ENCODE measurements at regions not wholly inside any gene's neighbourhood (a gene's known extent, or its start where the extent isn't known, plus 50 kb on each side); places are given as distances from the start of the nearest gene placed in this dataset.

DNA sequence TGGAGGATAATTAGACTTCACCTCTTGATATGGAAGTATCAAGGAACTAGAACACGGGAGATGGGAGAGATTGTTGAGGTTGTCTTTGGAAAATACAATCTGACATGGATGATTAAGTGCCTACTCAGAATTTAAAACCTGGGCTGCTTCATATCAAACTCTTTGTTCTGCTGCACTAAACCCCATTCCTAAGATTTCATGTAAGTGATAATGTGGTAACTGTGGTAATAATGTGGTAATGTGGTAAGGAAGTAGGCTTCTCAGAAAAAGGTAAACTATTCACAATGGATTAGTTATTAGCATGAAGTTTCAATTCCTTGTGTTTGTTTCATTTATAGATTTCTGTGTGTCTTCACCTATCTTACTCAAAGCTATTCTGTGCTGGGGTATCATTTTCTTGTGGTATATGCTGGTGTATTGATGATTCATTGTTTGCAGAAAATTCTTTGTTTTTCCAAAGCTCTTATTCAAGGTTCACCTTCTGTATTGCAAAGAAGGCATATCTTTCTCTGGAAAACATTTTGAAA lies 129.9 kb upstream of the TAC1 start:
- CTCF ChIA-PET, result no interaction called here
- POLR2A ChIA-PET, result no interaction called here
- TF ChIP-seq TARDBP (IDR thresholded peaks at IDR 0.05), result no peak
- no peak for TF ChIP-seq HDGF (IDR thresholded peaks at IDR 0.05; ENCODE audit: borderline replicate concordance)
- no peak for TF ChIP-seq SUZ12 (IDR thresholded peaks at IDR 0.05)
- no peak for TF ChIP-seq FOXA1 (IDR thresholded peaks at IDR 0.05)
- TF ChIP-seq NFRKB (IDR thresholded peaks at IDR 0.05), result no peak
- DNase-seq (ENCODE audit: extremely low spot score), result no peak

DNA sequence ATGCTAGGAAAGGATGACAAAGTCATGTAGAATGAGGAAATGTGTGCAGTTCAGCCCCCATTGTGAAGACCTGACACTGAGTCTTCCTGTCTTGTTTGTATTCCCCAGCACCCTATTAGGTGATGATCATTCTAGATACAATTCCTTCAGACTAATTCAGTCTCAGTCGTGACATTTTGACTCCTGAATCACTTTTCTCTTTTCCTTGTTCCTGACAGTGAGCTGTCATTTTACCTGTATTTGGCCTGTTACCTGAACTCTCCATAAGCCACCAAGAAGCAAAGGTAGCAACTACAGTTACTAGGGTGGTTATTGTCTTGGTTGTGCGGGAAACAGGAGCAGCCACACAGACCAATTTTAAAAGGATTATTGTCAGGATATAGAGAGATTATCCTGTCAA lies 111.4 kb upstream of the TAC1 start:
- ChIA-PET POLR2A (no interaction called here), CTCF (interaction anchor here (0.6 kb wide), 1 partner anchor 251 kb away, joined by 4 read pairs; no protein-coding TSS in a partner anchor)
- no peak for TF ChIP-seq CTBP1 (IDR thresholded peaks at IDR 0.05; ENCODE audit: borderline replicate concordance)
- no peak for TF ChIP-seq FOXA1 (IDR thresholded peaks at IDR 0.05)
- no peak for TF ChIP-seq FOXM1 (IDR thresholded peaks at IDR 0.05; ENCODE audit: borderline replicate concordance)
- no peak for TF ChIP-seq NFRKB (IDR thresholded peaks at IDR 0.05)
- no peak for TF ChIP-seq TARDBP (IDR thresholded peaks at IDR 0.05)
- no peak for TF ChIP-seq L3MBTL2 (conservative IDR thresholded peaks at IDR 0.05)
- no peak for DNase-seq (ENCODE audit: extremely low spot score)

DNA sequence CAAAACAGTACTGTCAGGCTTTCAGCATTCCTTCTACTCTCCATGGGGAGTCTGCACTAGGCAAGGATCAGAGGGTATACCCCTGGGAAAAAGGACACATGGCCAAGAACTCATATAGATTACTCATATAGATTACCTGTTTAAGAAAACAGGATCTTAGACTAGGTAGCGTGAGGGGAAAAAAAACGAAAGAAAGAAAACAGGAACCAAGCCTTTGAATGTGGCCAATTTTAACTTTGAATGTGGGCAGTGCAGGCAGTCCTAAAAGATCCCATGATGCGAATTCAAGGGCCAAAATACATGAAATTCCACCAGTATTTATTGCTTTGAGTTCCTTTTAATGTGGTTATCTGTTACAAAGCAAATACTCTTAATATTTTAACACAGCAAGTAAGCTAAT lies 108.6 kb upstream of the TAC1 start:
- POLR2A ChIA-PET, result no interaction called here
- CTCF ChIA-PET, result no interaction called here
- no peak for DNase-seq (ENCODE audit: extremely low spot score)
- TF ChIP-seq ARNT (IDR thresholded peaks at IDR 0.05) (no peak), FOXK2 (IDR thresholded peaks at IDR 0.05) (no peak), NFRKB (IDR thresholded peaks at IDR 0.05) (no peak), LEF1 (IDR thresholded peaks at IDR 0.05; ENCODE audit: borderline replicate concordance) (no peak), L3MBTL2 (conservative IDR thresholded peaks at IDR 0.05) (no peak), FOXM1 (IDR thresholded peaks at IDR 0.05; ENCODE audit: borderline replicate concordance) (no peak), SUZ12 (IDR thresholded peaks at IDR 0.05) (no peak), ELF4 (IDR thresholded peaks at IDR 0.05) (no peak), TARDBP (IDR thresholded peaks at IDR 0.05) (no peak), SP1 (IDR thresholded peaks at IDR 0.05) (no peak), HDGF (IDR thresholded peaks at IDR 0.05; ENCODE audit: borderline replicate concordance) (no peak)

DNA sequence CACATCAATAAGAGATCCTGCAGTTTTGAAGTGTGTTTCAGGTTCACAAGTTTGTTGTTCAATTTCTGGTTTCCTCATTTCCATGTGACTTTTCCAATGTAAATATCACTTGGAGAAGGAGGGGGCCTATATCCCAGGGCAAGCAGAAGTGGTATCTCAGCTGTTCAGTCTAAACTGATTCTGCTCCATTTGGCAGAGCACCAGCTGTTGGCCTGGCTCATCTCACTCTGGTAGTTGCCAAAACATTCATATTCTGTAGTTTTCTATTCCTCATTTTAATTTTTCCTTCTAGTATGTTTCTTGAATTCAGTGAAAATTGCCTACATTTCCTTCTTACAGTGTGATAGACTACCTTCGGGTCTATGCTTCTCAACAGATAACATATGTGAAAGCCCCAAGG lies 101.8 kb upstream of the TAC1 start:
- no peak for DNase-seq (ENCODE audit: extremely low spot score)
- TF ChIP-seq LEF1 (IDR thresholded peaks at IDR 0.05; ENCODE audit: borderline replicate concordance) (no peak), SUZ12 (IDR thresholded peaks at IDR 0.05) (no peak), SP1 (IDR thresholded peaks at IDR 0.05) (no peak), FOXM1 (IDR thresholded peaks at IDR 0.05; ENCODE audit: borderline replicate concordance) (no peak), NFRKB (IDR thresholded peaks at IDR 0.05) (no peak), TARDBP (IDR thresholded peaks at IDR 0.05) (no peak), HDGF (IDR thresholded peaks at IDR 0.05; ENCODE audit: borderline replicate concordance) (no peak), BHLHE40 (IDR thresholded peaks at IDR 0.05; ENCODE audit: borderline replicate concordance) (no peak), ZNF384 (IDR thresholded peaks at IDR 0.05) (no peak), PKNOX1 (IDR thresholded peaks at IDR 0.05) (no peak), ELF4 (IDR thresholded peaks at IDR 0.05) (no peak), ARNT (IDR thresholded peaks at IDR 0.05) (no peak), FOXA1 (IDR thresholded peaks at IDR 0.05) (no peak), CTBP1 (IDR thresholded peaks at IDR 0.05; ENCODE audit: borderline replicate concordance) (no peak), L3MBTL2 (conservative IDR thresholded peaks at IDR 0.05) (no peak), FOXK2 (IDR thresholded peaks at IDR 0.05) (no peak)
- ChIA-PET POLR2A (no interaction called here), CTCF (no interaction called here)

GRCh38 chr7:97635622-97636021 lies 96.3 kb upstream of the TAC1 start:
- CTCF ChIA-PET, result no interaction called here
- no peak for DNase-seq (ENCODE audit: extremely low spot score)
- POLR2A ChIA-PET, result no interaction called here
- TF ChIP-seq BHLHE40 (IDR thresholded peaks at IDR 0.05; ENCODE audit: borderline replicate concordance), result no peak
- no peak for TF ChIP-seq NFRKB (IDR thresholded peaks at IDR 0.05)
- TF ChIP-seq SUZ12 (IDR thresholded peaks at IDR 0.05), result no peak
- TF ChIP-seq FOXM1 (IDR thresholded peaks at IDR 0.05; ENCODE audit: borderline replicate concordance), result no peak
- TF ChIP-seq TARDBP (IDR thresholded peaks at IDR 0.05), result no peak
- TF ChIP-seq LEF1 (IDR thresholded peaks at IDR 0.05; ENCODE audit: borderline replicate concordance), result no peak
- TF ChIP-seq CTBP1 (IDR thresholded peaks at IDR 0.05; ENCODE audit: borderline replicate concordance), result no peak
- TF ChIP-seq ELF4 (IDR thresholded peaks at IDR 0.05), result no peak
- no peak for TF ChIP-seq L3MBTL2 (conservative IDR thresholded peaks at IDR 0.05)
- TF ChIP-seq FOXK2 (IDR thresholded peaks at IDR 0.05), result no peak
- no peak for TF ChIP-seq SP1 (IDR thresholded peaks at IDR 0.05)

DNA sequence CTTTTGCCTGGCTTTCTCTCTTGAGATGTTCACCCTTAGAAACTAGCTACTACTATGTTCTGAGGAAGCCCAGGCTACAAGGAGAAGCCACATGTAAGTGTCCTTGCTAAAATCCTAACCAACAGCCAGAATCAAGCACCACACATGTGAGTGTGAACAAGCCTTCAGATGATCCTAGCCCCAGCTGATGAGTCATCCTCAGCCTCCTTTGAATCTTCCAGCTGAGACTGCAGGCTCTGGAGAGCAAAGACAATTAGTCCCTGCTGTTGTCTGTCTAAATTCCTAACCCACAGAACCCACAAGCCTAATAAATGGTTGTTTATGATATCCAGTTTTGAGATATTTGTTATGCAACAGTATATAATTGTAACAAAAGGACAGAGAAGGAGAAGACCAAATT lies 92.8 kb upstream of the TAC1 start:
- ChIA-PET CTCF (no interaction called here), POLR2A (no interaction called here)
- TF ChIP-seq ELF4 (IDR thresholded peaks at IDR 0.05), result no peak
- TF ChIP-seq BHLHE40 (IDR thresholded peaks at IDR 0.05; ENCODE audit: borderline replicate concordance), result no peak
- no peak for TF ChIP-seq SP1 (IDR thresholded peaks at IDR 0.05)
- no peak for TF ChIP-seq PKNOX1 (IDR thresholded peaks at IDR 0.05)
- TF ChIP-seq ZNF384 (IDR thresholded peaks at IDR 0.05), result no peak
- TF ChIP-seq CTBP1 (IDR thresholded peaks at IDR 0.05; ENCODE audit: borderline replicate concordance), result no peak
- DNase-seq (ENCODE audit: extremely low spot score), result peak; percentile 5

DNA sequence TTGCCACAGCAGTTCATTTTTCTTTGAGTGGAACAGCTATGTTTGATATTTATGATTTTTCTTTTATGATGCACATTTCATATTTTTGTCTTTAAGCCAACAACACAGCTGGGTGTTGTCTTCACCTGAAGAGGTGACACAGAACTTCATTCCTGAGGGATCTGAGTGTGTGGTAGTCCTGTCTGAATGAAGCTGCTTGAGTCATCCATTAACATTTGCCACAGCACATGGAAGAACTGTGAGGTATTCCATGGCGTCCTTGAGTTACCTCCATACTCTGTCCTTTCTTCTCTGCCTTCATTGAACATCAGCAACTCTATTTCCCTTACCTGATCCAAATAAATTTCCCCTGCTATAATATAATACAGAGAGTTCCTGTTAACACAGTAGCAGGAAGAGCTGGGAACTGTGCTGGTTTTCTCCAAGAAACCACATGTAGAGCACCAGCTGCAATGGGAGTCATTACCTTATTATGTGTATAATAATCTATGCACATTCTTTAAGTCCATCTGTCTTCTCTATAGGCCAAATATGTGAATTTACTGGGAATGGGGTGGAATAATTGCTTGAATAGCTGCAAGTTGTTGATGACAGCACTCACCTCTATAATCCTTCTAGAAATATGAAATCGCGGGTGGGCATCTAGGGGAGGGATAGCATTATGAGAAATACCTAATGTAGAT lies 72.4 kb upstream of the TAC1 start:
- POLR2A ChIA-PET, result no interaction called here
- no peak for TF ChIP-seq ZNF384 (IDR thresholded peaks at IDR 0.05)
- TF ChIP-seq LEF1 (IDR thresholded peaks at IDR 0.05; ENCODE audit: borderline replicate concordance), result no peak
- TF ChIP-seq HDGF (IDR thresholded peaks at IDR 0.05; ENCODE audit: borderline replicate concordance), result no peak
- TF ChIP-seq SP1 (IDR thresholded peaks at IDR 0.05), result no peak
- no peak for TF ChIP-seq PKNOX1 (IDR thresholded peaks at IDR 0.05)
- TF ChIP-seq ARNT (IDR thresholded peaks at IDR 0.05), result no peak
- TF ChIP-seq FOXK2 (IDR thresholded peaks at IDR 0.05), result no peak
- TF ChIP-seq SUZ12 (IDR thresholded peaks at IDR 0.05), result no peak
- TF ChIP-seq ELF4 (IDR thresholded peaks at IDR 0.05), result no peak
- no peak for TF ChIP-seq L3MBTL2 (conservative IDR thresholded peaks at IDR 0.05)
- no peak for TF ChIP-seq NFRKB (IDR thresholded peaks at IDR 0.05)
- TF ChIP-seq FOXM1 (IDR thresholded peaks at IDR 0.05; ENCODE audit: borderline replicate concordance), result no peak
- DNase-seq (ENCODE audit: extremely low spot score), result no peak
- CTCF ChIA-PET, result no interaction called here

All from HEK293T (cell line).